Retinal pigment epithelial cell (primary cell): ENCODE measurements at regions not wholly inside any gene's neighbourhood (a gene's known extent, or its start where the extent isn't known, plus 50 kb on each side); places are given as distances from the start of the nearest gene placed in this dataset.

Experiments
- DNase-seq: peaks from one replicate; pipeline ENCODE4 v3.0.0-alpha.2; 2010; ENCODE audit warnings: low read depth
- H3K4me3 ChIP-seq: 2 replicates; pipeline ENCODE4 v1.5.1; 2011; ENCODE audit warnings: mild to moderate bottlenecking, low read length, control low read depth, moderate library complexity
- TF ChIP-seq, protein P1 (sequence below): conservative IDR thresholded peaks from 2 replicates; pipeline ENCODE4 v1.5.1; 2011; ENCODE audit warnings: low read depth, low read length, control low read depth, inconsistent platforms

- DNase-seq: no peak
- TF ChIP-seq, protein P1, sequence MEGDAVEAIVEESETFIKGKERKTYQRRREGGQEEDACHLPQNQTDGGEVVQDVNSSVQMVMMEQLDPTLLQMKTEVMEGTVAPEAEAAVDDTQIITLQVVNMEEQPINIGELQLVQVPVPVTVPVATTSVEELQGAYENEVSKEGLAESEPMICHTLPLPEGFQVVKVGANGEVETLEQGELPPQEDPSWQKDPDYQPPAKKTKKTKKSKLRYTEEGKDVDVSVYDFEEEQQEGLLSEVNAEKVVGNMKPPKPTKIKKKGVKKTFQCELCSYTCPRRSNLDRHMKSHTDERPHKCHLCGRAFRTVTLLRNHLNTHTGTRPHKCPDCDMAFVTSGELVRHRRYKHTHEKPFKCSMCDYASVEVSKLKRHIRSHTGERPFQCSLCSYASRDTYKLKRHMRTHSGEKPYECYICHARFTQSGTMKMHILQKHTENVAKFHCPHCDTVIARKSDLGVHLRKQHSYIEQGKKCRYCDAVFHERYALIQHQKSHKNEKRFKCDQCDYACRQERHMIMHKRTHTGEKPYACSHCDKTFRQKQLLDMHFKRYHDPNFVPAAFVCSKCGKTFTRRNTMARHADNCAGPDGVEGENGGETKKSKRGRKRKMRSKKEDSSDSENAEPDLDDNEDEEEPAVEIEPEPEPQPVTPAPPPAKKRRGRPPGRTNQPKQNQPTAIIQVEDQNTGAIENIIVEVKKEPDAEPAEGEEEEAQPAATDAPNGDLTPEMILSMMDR: no peak
- H3K4me3 ChIP-seq: no peak overlapping the region
Measured at GRCh38 chr9:1388216-1388615, 338.1 kb downstream of the DMRT2 start.

- no peak for DNase-seq
- no peak overlapping the region for H3K4me3 ChIP-seq
- TF ChIP-seq, protein P1: no peak
Measured at GRCh38 chr9:1400983-1401382, 350.8 kb downstream of the DMRT2 start.

- H3K4me3 ChIP-seq: no peak overlapping the region
- no peak for DNase-seq
- TF ChIP-seq, protein P1: no peak
Measured at GRCh38 chr9:1404940-1405339, 354.8 kb downstream of the DMRT2 start.

DNA sequence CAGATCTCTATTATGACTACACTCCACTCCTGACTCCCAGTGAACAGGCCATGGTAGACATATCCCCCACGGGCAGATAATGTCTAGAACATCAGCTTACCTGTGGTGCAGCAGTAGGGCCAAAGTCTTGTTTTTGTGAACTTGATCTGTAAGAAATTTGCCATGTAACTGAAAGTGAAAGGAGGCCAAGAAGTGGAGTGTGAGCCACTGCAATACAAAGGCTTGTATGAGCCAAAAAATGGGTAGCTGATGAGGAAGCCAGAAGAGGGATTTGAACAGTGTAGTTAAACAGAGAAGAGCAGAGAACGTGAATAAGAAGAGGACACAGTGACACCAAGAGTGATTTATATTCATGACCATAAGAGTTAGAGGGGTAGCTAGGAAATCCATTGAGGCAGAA, 361.7 kb downstream of the DMRT2 start:
- no peak for DNase-seq
- H3K4me3 ChIP-seq: no peak overlapping the region
- TF ChIP-seq, protein P1: no peak

DNA sequence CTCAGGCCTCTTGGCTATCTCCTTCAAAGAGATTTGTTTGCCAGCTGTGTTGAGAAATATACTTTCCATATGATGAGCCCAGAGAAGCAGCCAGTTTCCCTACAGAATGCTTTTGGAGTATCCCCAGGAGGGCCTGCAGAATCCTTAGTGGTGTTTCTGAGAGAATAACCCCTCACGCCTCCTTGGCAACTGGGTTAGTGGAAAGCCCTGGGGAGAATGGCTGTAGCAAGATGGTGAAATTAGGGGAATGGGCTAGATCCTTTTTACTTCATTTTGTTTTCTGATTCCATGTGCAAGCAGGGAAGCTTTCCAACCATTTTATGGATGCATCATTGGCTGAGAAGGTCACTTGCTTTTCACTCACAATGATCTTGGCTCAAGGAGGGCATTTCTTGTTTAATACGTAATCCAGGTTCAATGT, 364.6 kb downstream of the DMRT2 start:
- H3K4me3 ChIP-seq: no peak overlapping the region
- DNase-seq: no peak
- TF ChIP-seq, protein P1: no peak

DNA sequence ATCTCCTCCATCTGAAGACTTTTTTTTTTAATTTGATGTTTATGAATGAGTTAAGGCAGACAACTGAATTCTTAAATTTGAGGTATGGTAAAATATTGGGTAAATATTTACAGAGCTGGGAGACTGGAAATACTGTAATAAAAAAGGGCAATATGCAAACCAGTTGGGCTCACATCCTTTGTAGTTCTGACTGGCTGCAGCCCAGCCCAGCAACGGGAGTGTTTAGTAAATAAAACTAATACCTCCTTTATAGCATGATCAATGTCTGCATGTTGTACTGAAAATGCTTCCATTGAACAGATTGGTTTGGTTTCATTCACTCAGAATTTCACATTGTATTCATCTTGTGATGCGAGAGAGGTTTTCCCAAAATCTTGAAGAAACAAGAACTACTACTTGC, 365.0 kb downstream of the DMRT2 start:
- no peak for DNase-seq
- TF ChIP-seq, protein P1: no peak
- H3K4me3 ChIP-seq: no peak overlapping the region

DNA sequence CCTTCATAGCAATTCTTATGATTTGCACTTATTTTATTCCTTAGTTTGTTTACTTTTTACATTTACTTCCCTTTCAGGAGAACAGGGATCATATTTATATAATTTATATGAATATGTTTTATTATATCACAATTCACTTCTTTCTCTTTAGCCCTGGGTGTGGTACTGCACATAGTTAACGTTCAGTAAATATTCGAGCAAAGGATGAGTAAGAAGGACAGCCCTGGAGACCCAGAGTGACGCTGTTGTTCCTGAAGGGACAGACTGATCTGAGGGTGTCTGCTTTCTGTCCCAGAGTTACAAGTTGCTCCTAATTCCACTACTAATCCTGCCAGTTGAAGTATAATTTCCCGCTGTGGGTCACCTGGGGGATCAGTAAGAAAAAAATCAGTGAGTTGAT, 366.1 kb downstream of the DMRT2 start:
- TF ChIP-seq, protein P1: no peak
- no peak overlapping the region for H3K4me3 ChIP-seq
- no peak for DNase-seq
